ENCODE measurements at regions not wholly inside any gene's neighbourhood (a gene's known extent, or its start where the extent isn't known, plus 50 kb on each side); places are given as distances from the start of the nearest gene placed in this dataset.

- Mint-ChIP-seq H3K27me3 (no peaks in the 10 kb centered on the region), H3K9me3 (ENCODE audit: insufficient read depth) (no peaks in the 10 kb centered on the region), H3K4me1 (peaks cover 54% of the 10 kb centered on the region), H3K27ac (no peak overlapping the region), H3K4me3 (no peak overlapping the region)
- Histone ChIP-seq H3K9ac (ENCODE audit: low read length) (no peak overlapping the region), H3K27ac (ENCODE audit: low read length in 2 of 2) (peak overlapping the region in 1 of 2 donors; percentile 1), H4K20me1 (ENCODE audit: control insufficient read depth, insufficient read depth, low read length, poor library complexity, severe bottlenecking) (no peaks in the 10 kb centered on the region), H2AFZ (ENCODE audit: insufficient read depth, low read depth, low read length, poor library complexity, severe bottlenecking) (no peak overlapping the region), H3K79me2 (ENCODE audit: control insufficient read depth, insufficient read depth, low read length) (no peaks in the 10 kb centered on the region), H3K4me3 (ENCODE audit: control extremely low read depth in 1 of 5, extremely low read depth in 1 of 5, insufficient read depth in 1 of 5, low read depth in 2 of 5, low read length in 4 of 5) (no peak overlapping the region), H3K9me3 (ENCODE audit: control extremely low read depth in 1 of 3, control insufficient read depth in 2 of 3, insufficient read depth in 1 of 3, low read length in 2 of 3) (no peaks in the 10 kb centered on the region), H3K4me1 (ENCODE audit: control insufficient read depth in 2 of 2, insufficient read depth in 2 of 2, low read length in 2 of 2) (peaks cover 47 to 50% of the 10 kb centered on the region in 2 donors), H3K36me3 (replicated peaks in 1 of 2; ENCODE audit: control extremely low read depth in 1 of 2, control insufficient read depth in 1 of 2, extremely low read depth in 1 of 2, insufficient read depth in 2 of 2, low read length in 1 of 2) (peaks cover 0 to 11% of the 10 kb centered on the region in 2 experiments), H3K27me3 (replicated peaks in 1 of 4; ENCODE audit: control extremely low read depth in 1 of 4, control insufficient read depth in 3 of 4, insufficient read depth in 4 of 4, low read length in 3 of 4) (no peaks in the 10 kb centered on the region), H3K4me2 (replicated peaks; ENCODE audit: low read depth, low read length, poor library complexity, severe bottlenecking) (no peak overlapping the region)
- intact Hi-C loops (cut with micrococcal nuclease): no loop called here
- POLR2A ChIA-PET: interaction anchor here (0.7 kb wide), 1 partner anchor 8 kb away, joined by 3 read pairs; no protein-coding TSS in a partner anchor
- no peak for TF ChIP-seq CTCF (IDR thresholded peaks at IDR 0.05)
- no peak for TF ChIP-seq EZH2 (IDR thresholded peaks at IDR 0.05; ENCODE audit: borderline replicate concordance, insufficient read depth, low read depth, low read length, poor library complexity, severe bottlenecking)
- ATAC-seq (ENCODE audit: low read depth) (no peak), DNase-seq (no peak)
- CTCF ChIA-PET: interaction anchor here (1.7 to 5.9 kb wide), 3 partner anchors 27 to 139 kb away, joined by 5 to 48 read pairs (median 13); partner anchors contain the start of gene IL6
These were observed 86.8 kb upstream of the STEAP1B start for GRCh38 chr7:22586786-22587140.

- no peaks in the 10 kb centered on the region for H4K20me1 ChIP-seq (ENCODE audit: control insufficient read depth, insufficient read depth, low read length, poor library complexity, severe bottlenecking)
- Mint-ChIP-seq H3K4me3 (no peak overlapping the region), H3K27ac (no peak overlapping the region), H3K9me3 (ENCODE audit: insufficient read depth) (no peaks in the 10 kb centered on the region), H3K27me3 (no peaks in the 10 kb centered on the region), H3K4me1 (peaks cover 54% of the 10 kb centered on the region)
- intact Hi-C loops (cut with micrococcal nuclease): no loop called here
- ChIA-PET POLR2A (interaction anchor here (0.6 to 0.7 kb wide), 2 partner anchors 7 to 213 kb away, joined by 3 to 5 read pairs; no protein-coding TSS in a partner anchor), CTCF (interaction anchor here (1.2 to 5.9 kb wide), 5 partner anchors 9 to 140 kb away, joined by 3 to 48 read pairs (median 7); partner anchors contain the start of gene IL6)
- H3K79me2 ChIP-seq (ENCODE audit: control insufficient read depth, insufficient read depth, low read length): no peaks in the 10 kb centered on the region
- no peaks in the 10 kb centered on the region for H3K27me3 ChIP-seq (replicated peaks in 1 of 4; ENCODE audit: control extremely low read depth in 1 of 4, control insufficient read depth in 3 of 4, insufficient read depth in 4 of 4, low read length in 3 of 4)
- DNase-seq (no peak), ATAC-seq (ENCODE audit: low read depth) (no peak)
- no peak overlapping the region for H3K4me3 ChIP-seq (ENCODE audit: control extremely low read depth in 1 of 5, extremely low read depth in 1 of 5, insufficient read depth in 1 of 5, low read depth in 2 of 5, low read length in 4 of 5)
- TF ChIP-seq CTCF (IDR thresholded peaks at IDR 0.05): no peak
- no peak for TF ChIP-seq EZH2 (IDR thresholded peaks at IDR 0.05; ENCODE audit: borderline replicate concordance, insufficient read depth, low read depth, low read length, poor library complexity, severe bottlenecking)
- H3K9ac ChIP-seq (ENCODE audit: low read length): no peak overlapping the region
- no peaks in the 10 kb centered on the region for H3K9me3 ChIP-seq (ENCODE audit: control extremely low read depth in 1 of 3, control insufficient read depth in 2 of 3, insufficient read depth in 1 of 3, low read length in 2 of 3)
- no CpG with 5 or more reads among the region's 5 CpGs for WGBS (ENCODE audit: insufficient coverage)
- no peak overlapping the region for H3K4me2 ChIP-seq (replicated peaks; ENCODE audit: low read depth, low read length, poor library complexity, severe bottlenecking)
- H3K27ac ChIP-seq (ENCODE audit: low read length in 2 of 2): peak overlapping the region in 1 of 2 donors; percentile 1
- H3K4me1 ChIP-seq (ENCODE audit: control insufficient read depth in 2 of 2, insufficient read depth in 2 of 2, low read length in 2 of 2): peaks cover 47 to 50% of the 10 kb centered on the region in 2 donors
- peaks cover 0 to 11% of the 10 kb centered on the region in 2 experiments for H3K36me3 ChIP-seq (replicated peaks in 1 of 2; ENCODE audit: control extremely low read depth in 1 of 2, control insufficient read depth in 1 of 2, extremely low read depth in 1 of 2, insufficient read depth in 2 of 2, low read length in 1 of 2)
- no peak overlapping the region for H2AFZ ChIP-seq (ENCODE audit: insufficient read depth, low read depth, low read length, poor library complexity, severe bottlenecking)
These were observed 86.3 kb upstream of the STEAP1B start for GRCh38 chr7:22586101-22586785.

Measured in B cell (primary cell).